Erythroblast (primary cell): ENCODE measurements at regions not wholly inside any gene's neighbourhood (a gene's known extent, or its start where the extent isn't known, plus 50 kb on each side); places are given as distances from the start of the nearest gene placed in this dataset.

ENCODE experiments used
- GATA1 ChIP-seq: IDR thresholded peaks from 2 replicates; pipeline ENCODE4 v1.6.1; 2011; ENCODE audit warnings: low read depth, mild to moderate bottlenecking, control low read depth, low read length, moderate library complexity
- POLR2A ChIP-seq: IDR thresholded peaks from 2 replicates; pipeline ENCODE4 v1.6.1; 2011; ENCODE audit warnings: mild to moderate bottlenecking, low read length

DNA sequence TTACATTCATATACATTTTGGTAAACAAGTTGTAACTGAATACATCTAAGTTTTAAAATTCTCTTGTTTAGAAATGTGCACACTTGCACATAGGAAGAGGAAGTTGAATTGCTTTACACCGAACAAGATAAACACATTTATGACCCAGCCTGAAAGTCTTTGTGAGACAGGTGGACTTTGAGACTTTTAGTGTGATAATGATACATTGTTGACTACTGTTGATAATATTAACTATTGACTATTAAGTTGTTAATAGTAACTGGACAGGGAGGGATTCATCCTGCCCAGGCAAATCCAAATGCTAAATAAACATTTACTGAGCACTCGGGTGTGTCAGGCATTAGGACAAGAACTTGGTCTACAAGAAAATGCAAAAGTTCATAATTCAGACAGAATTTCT, 68.0 kb downstream of the AVPR1A start:
- TF ChIP-seq POLR2A: no peak
- TF ChIP-seq GATA1: no peak
